H1 (cell line): ENCODE measurements at regions not wholly inside any gene's neighbourhood (a gene's known extent, or its start where the extent isn't known, plus 50 kb on each side); places are given as distances from the start of the nearest gene placed in this dataset.

Experiments used
- CTCF ChIA-PET: fragments of 300-600 bp; sonication (Branson Sonifier 250); formaldehyde crosslinking; loops from one replicate; lab custom pipeline; 2021; ENCODE audit not compliant: partially characterized antibody; lab: Charles Lee
- POLR2A ChIA-PET: fragments of 300-600 bp; sonication (Branson Sonifier 250); formaldehyde crosslinking; loops from one replicate; lab custom pipeline; 2021; ENCODE audit warnings: inconsistent platforms; ENCODE audit not compliant: partially characterized antibody; lab: Charles Lee
- DNase-seq, 2 experiments: peaks; one replicate each; pipeline versions ENCODE4 v3.0.0 to v3.0.0-alpha.2; 2010 to 2022; ENCODE audit warnings: low spot score in 2 of 2, low read depth in 1 of 2, mixed read lengths in 1 of 2
- FAIRE-seq: peaks from 2 replicates; lab custom pipeline; 2011; peaks lifted over from hg19 to GRCh38; lab: Jason Lieb, UNC
- H2AFZ ChIP-seq: 2 replicates; pipeline ENCODE4 v1.8.1; 2012; ENCODE audit warnings: low read length, inconsistent platforms
- H2AK5ac ChIP-seq: 2 replicates; pipeline ENCODE4 v1.6.1; 2013; ENCODE audit warnings: low read depth, low read length
- H2BK120ac ChIP-seq: replicated peaks from 2 replicates; pipeline ENCODE3; 2013; ENCODE audit warnings: low read depth, low read length, inconsistent platforms
- H2BK12ac ChIP-seq: 2 replicates; pipeline ENCODE4 v1.6.1; 2013; ENCODE audit warnings: low read depth, low read length
- H2BK15ac ChIP-seq: 2 replicates; pipeline ENCODE4 v1.6.1; 2013; ENCODE audit warnings: low read length
- H2BK20ac ChIP-seq: 2 replicates; pipeline ENCODE4 v1.6.1; 2013; ENCODE audit warnings: low read length
- H2BK5ac ChIP-seq: 2 replicates; pipeline ENCODE4 v1.6.1; 2013; ENCODE audit warnings: low read depth, low read length
- H3K14ac ChIP-seq: 2 replicates; pipeline ENCODE4 v1.6.1; 2013; ENCODE audit warnings: inconsistent platforms; ENCODE audit not compliant: insufficient read length
- H3K18ac ChIP-seq: 2 replicates; pipeline ENCODE4 v1.6.1; 2013; ENCODE audit warnings: low read length; ENCODE audit errors: extremely low read depth
- H3K23ac ChIP-seq: 2 replicates; pipeline ENCODE4 v1.6.1; 2013; ENCODE audit warnings: inconsistent platforms; ENCODE audit not compliant: insufficient read length
- H3K23me2 ChIP-seq: 2 replicates; pipeline ENCODE4 v1.6.1; 2013; ENCODE audit warnings: low read depth, low read length
- H3K27ac ChIP-seq: 2 replicates; pipeline ENCODE4 v1.6.1; 2011; ENCODE audit warnings: low read depth, low read length, inconsistent platforms
- H3K27me3 ChIP-seq, 4 experiments: replicated peaks in 1 of 4; 1 replicate in 1 of 4; 2 replicates in 3 of 4; pipeline versions ENCODE4 v1.6.1 to v1.8.1; 2011 to 2013; ENCODE audit warnings: low read length in 3 of 4, mild to moderate bottlenecking in 3 of 4, inconsistent platforms in 2 of 4, mixed read lengths in 2 of 4, moderate library complexity in 1 of 4; ENCODE audit not compliant: control insufficient read depth in 3 of 4, insufficient read depth in 3 of 4; ENCODE audit errors: extremely low read depth in 1 of 4
- H3K36me3 ChIP-seq, 4 experiments: 2 replicates each; pipeline versions ENCODE4 v1.6.1 to v1.8.1; 2011 to 2013; ENCODE audit warnings: mild to moderate bottlenecking in 4 of 4, low read length in 3 of 4, moderate library complexity in 2 of 4, control low read depth in 1 of 4, inconsistent platforms in 1 of 4; ENCODE audit not compliant: insufficient read depth in 4 of 4, control insufficient read depth in 2 of 4
- H3K4ac ChIP-seq: replicated peaks from 2 replicates; pipeline ENCODE3; 2013; ENCODE audit warnings: low read length, low read depth, mixed read lengths, inconsistent platforms; ENCODE audit not compliant: insufficient read length
- H3K4me1 ChIP-seq, 4 experiments: replicated peaks in 1 of 4; 1 replicate in 1 of 4; 2 replicates in 3 of 4; pipeline versions ENCODE4 v1.6.1 to v1.8.1; 2011 to 2013; ENCODE audit warnings: low read length in 3 of 4, inconsistent platforms in 2 of 4, mixed read lengths in 1 of 4; ENCODE audit not compliant: insufficient read depth in 4 of 4, control insufficient read depth in 3 of 4
- H3K4me2 ChIP-seq, 2 experiments: 2 replicates each; pipeline versions ENCODE4 v1.6.1 to v1.8.1; 2011 to 2013; ENCODE audit warnings: low read depth in 2 of 2, low read length in 2 of 2, control low read depth in 1 of 2, inconsistent platforms in 1 of 2, mild to moderate bottlenecking in 1 of 2; ENCODE audit not compliant: insufficient read depth in 1 of 2
- H3K4me3 ChIP-seq, 4 experiments: fragments of 200-600, 300-600 bp in 1 of 4; sonication (generic), shearing (Covaris generic), sonication (Bioruptor Twin) in 1 of 4; 2 replicates each; pipeline versions ENCODE4 v1.5.1 to v1.8.1; 2011 to 2016; ENCODE audit warnings: low read length in 4 of 4, low read depth in 3 of 4, control low read depth in 2 of 4, inconsistent platforms in 2 of 4, mild to moderate bottlenecking in 2 of 4, mixed read lengths in 1 of 4, moderate library complexity in 1 of 4; ENCODE audit not compliant: insufficient read depth in 2 of 4; ENCODE audit errors: extremely low read depth in 1 of 4
- H3K56ac ChIP-seq: replicated peaks from 2 replicates; pipeline ENCODE3; 2013; ENCODE audit warnings: low read depth, mild to moderate bottlenecking, mixed read lengths, low read length, inconsistent platforms; ENCODE audit not compliant: insufficient read length
- H3K79me1 ChIP-seq: 2 replicates; pipeline ENCODE4 v1.6.1; 2013; ENCODE audit warnings: low read depth, low read length, control low read depth
- H3K79me2 ChIP-seq, 2 experiments: 2 replicates each; pipeline versions ENCODE4 v1.6.1 to v1.8.1; 2012 to 2013; ENCODE audit warnings: low read length in 2 of 2, mild to moderate bottlenecking in 2 of 2, inconsistent platforms in 1 of 2; ENCODE audit not compliant: insufficient read depth in 2 of 2, control insufficient read depth in 1 of 2
- H3K9ac ChIP-seq, 4 experiments: replicated peaks in 1 of 4; 1 replicate in 1 of 4; 2 replicates in 3 of 4; pipeline versions ENCODE4 v1.6.1 to v1.8.1; 2011 to 2013; ENCODE audit warnings: low read depth in 3 of 4, low read length in 3 of 4, control low read depth in 2 of 4, mild to moderate bottlenecking in 2 of 4, moderate library complexity in 2 of 4, inconsistent platforms in 1 of 4; ENCODE audit errors: extremely low read depth in 1 of 4
- H3K9me3 ChIP-seq, 2 experiments: 2 replicates each; pipeline versions ENCODE4 v1.6.1 to v1.8.1; 2012 to 2013; ENCODE audit warnings: mild to moderate bottlenecking in 2 of 2, moderate library complexity in 2 of 2, control low read depth in 1 of 2, inconsistent platforms in 1 of 2, low read depth in 1 of 2, low read length in 1 of 2, mixed read lengths in 1 of 2; ENCODE audit not compliant: insufficient read depth in 2 of 2
- H4K20me1 ChIP-seq, 2 experiments: replicated peaks in 1 of 2; 2 replicates each; pipeline versions ENCODE3 to v1.8.1; 2011 to 2013; ENCODE audit warnings: inconsistent platforms in 2 of 2, low read length in 2 of 2, mild to moderate bottlenecking in 1 of 2; ENCODE audit not compliant: insufficient read depth in 2 of 2, control insufficient read depth in 1 of 2
- H4K5ac ChIP-seq: 2 replicates; pipeline ENCODE4 v1.6.1; 2013; ENCODE audit warnings: low read length, low read depth, mixed read lengths, inconsistent platforms; ENCODE audit not compliant: insufficient read length
- H4K8ac ChIP-seq: 2 replicates; pipeline ENCODE4 v1.8.0; 2013; ENCODE audit warnings: mild to moderate bottlenecking, moderate library complexity, low read length, inconsistent platforms; ENCODE audit not compliant: insufficient read depth; ENCODE audit errors: extremely low read depth
- H4K91ac ChIP-seq: replicated peaks from 2 replicates; pipeline ENCODE3; 2013; ENCODE audit warnings: low read length, mixed read lengths, inconsistent platforms; ENCODE audit not compliant: insufficient read length
- EGR1 ChIP-seq: IDR thresholded peaks from 2 replicates; pipeline ENCODE4 v1.6.1; 2011; ENCODE audit warnings: low read depth, low read length, borderline replicate concordance
- KDM5A ChIP-seq: fragments of 200-600 bp; IDR thresholded peaks from 2 replicates; pipeline ENCODE4 v1.7.1; 2012; ENCODE audit warnings: mild to moderate bottlenecking, low read length, inconsistent platforms, mixed read lengths
- RXRA ChIP-seq: IDR thresholded peaks from 2 replicates; pipeline ENCODE4 v1.6.1; 2011; ENCODE audit warnings: low read depth, mild to moderate bottlenecking, low read length, moderate library complexity; ENCODE audit not compliant: insufficient read depth
- TEAD4 ChIP-seq: IDR thresholded peaks from 2 replicates; pipeline ENCODE4 v1.6.1; 2012; ENCODE audit warnings: low read depth, low read length, inconsistent platforms, mixed read lengths
- WGBS, 2 experiments: shearing (Covaris generic) in 1 of 2; methylation state at CpG; one replicate each; pipeline versions ENCODE4 v1.1.6 to v1.1.7; 2013 to 2015; ENCODE audit warnings: low lambda C conversion rate in 2 of 2, mixed read lengths in 2 of 2, inconsistent platforms in 1 of 2, low coverage in 1 of 2, missing lambda C conversion rate in 1 of 2; ENCODE audit not compliant: insufficient replicate concordance in 2 of 2, insufficient coverage in 1 of 2, insufficient read length in 1 of 2; ENCODE audit errors: extremely low coverage in 1 of 2, missing lambda C conversion rate in 1 of 2; 5-methylcytosine and 5-hydroxymethylcytosine counted together

DNA sequence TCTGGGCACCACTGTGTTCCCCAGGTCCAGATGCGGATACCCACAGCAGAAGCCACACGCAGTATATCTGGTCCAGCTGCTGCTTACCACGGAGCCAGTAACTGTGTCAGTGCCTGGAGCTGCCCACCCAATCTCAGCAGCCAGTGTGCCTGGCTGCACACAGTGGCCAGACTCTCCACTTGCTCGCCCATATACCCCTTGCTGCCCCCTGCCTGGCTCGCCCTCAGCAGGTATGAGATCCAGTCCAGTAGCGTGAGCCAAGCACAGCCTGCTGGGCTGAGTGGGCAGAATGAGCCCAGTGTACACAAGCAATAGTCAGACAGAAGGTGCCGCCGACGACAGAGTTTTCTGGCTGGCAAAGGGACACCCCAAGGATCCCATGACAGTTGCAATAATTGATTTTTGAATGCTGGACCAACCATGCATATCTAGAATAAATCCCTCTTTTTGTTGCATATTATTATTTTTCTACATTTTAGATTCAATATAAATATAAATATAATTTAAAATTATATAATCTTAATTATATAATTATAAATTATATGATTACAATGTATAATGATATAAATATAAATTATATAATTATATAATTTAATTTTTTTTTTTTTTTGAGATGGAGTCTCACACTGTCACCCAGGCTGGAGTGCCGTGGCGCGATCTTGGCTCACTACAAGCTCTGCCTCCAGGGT lies 918.8 kb upstream of the MIR17HG start:
- peaks cover 0 to 5% (median 0%) of the 10 kb centered on the region in 4 experiments; a peak in 2 of 7 replicates for H3K4me1 ChIP-seq
- no peak overlapping the region for H3K9ac ChIP-seq
- H3K27me3 ChIP-seq, result no peaks in the 10 kb centered on the region
- WGBS, 2 experiments, result 87% methylated on average over 12 of the region's 12 CpGs; no CpG with 5 or more reads in 1 of the 2 experiments
- H2AFZ ChIP-seq, result no peak overlapping the region
- H2BK15ac ChIP-seq, result 0 out of 2 replicates have a peak overlapping the region, but pooled peaks have one; percentile 77
- H2BK5ac ChIP-seq, result no peak overlapping the region
- no peak overlapping the region for H4K91ac ChIP-seq
- FAIRE-seq, result no peak
- CTCF ChIA-PET, result interaction anchor here (1.5 kb wide), 1 partner anchor 9 kb away, joined by 4 read pairs; no protein-coding TSS in a partner anchor
- H4K20me1 ChIP-seq, result no peaks in the 10 kb centered on the region
- no peaks in the 10 kb centered on the region for H3K23me2 ChIP-seq
- H3K14ac ChIP-seq, result no peak overlapping the region
- no peaks in the 10 kb centered on the region for H3K9me3 ChIP-seq
- no peaks in the 10 kb centered on the region for H3K36me3 ChIP-seq
- H2BK120ac ChIP-seq, result no peak overlapping the region
- no peak overlapping the region for H3K4me2 ChIP-seq
- no peak overlapping the region for H3K23ac ChIP-seq
- H4K5ac ChIP-seq, result no peak overlapping the region
- H3K79me2 ChIP-seq, result no peaks in the 10 kb centered on the region
- H3K56ac ChIP-seq, result no peak overlapping the region
- H3K79me1 ChIP-seq, result no peaks in the 10 kb centered on the region
- H4K8ac ChIP-seq, result no peak overlapping the region
- no peak overlapping the region for H2BK20ac ChIP-seq
- H2AK5ac ChIP-seq, result no peak overlapping the region
- H3K18ac ChIP-seq, result no peak overlapping the region
- H3K4me3 ChIP-seq, result no peak overlapping the region
- no peak overlapping the region for H3K27ac ChIP-seq
- no peak for DNase-seq
- no peak overlapping the region for H3K4ac ChIP-seq
- H2BK12ac ChIP-seq, result no peak overlapping the region; the same call in 1 of the 2 replicates
- POLR2A ChIA-PET, result no interaction called here
- no peak for TF ChIP-seq TEAD4
- TF ChIP-seq KDM5A, result no peak
- no peak for TF ChIP-seq RXRA
- no peak for TF ChIP-seq EGR1
